ENCODE measurements at regions not wholly inside any gene's neighbourhood (a gene's known extent, or its start where the extent isn't known, plus 50 kb on each side); places are given as distances from the start of the nearest gene placed in this dataset.
"Not testable (repeated sequence)": the region's sequence is repeated elsewhere in the genome, so short reads cannot be mapped to it uniquely, and the experiment has no call there.

DNA sequence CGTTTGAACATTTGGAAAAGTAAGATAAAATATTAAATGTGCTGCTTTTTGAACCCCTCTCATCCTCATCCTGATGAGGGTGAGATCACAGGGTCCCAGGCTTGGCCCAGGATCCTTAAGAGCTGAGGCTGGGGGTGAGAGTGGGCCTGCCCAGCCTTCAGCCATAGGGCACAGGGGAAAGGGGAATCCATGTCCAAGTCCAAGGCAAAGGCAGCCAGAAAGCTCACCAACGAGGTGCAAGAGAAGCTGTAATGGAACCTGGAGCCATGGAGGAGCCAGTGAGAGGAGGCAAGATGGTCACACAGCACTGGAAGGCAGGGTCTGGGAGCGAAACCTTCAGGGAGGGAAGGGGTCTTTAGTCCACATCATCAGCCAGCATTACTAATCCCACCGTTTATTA, 191.9 kb downstream of the RRAGC start:
- no peak for DNase-seq (ENCODE audit: low spot score)

GRCh38 chr1:38662126-38662525, 197.4 kb downstream of the RRAGC start:
- DNase-seq (ENCODE audit: low spot score): no peak

DNA sequence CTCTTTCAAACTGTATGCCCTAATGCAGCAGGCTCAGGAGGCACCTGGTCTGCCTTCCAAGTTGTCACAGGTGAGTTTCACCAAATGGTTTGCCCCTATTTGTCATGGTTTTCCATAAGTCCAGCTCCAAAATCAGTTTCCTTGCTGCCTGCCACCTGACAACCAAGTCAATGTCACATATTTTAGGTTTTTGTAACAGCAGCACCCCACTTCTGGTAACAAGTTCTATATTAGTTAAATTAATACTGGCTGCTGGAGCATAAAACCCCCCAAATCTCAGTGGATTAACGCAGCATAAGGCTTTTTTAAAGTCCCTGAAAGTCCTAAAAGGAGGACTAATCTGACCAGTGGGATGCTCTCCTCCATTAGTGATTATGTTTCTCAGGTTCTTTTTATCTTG, 200.7 kb downstream of the RRAGC start:
- DNase-seq (ENCODE audit: low spot score): no peak

GRCh38 chr1:38657873-38658272, 201.7 kb downstream of the RRAGC start:
- DNase-seq (ENCODE audit: low spot score): no peak

DNA sequence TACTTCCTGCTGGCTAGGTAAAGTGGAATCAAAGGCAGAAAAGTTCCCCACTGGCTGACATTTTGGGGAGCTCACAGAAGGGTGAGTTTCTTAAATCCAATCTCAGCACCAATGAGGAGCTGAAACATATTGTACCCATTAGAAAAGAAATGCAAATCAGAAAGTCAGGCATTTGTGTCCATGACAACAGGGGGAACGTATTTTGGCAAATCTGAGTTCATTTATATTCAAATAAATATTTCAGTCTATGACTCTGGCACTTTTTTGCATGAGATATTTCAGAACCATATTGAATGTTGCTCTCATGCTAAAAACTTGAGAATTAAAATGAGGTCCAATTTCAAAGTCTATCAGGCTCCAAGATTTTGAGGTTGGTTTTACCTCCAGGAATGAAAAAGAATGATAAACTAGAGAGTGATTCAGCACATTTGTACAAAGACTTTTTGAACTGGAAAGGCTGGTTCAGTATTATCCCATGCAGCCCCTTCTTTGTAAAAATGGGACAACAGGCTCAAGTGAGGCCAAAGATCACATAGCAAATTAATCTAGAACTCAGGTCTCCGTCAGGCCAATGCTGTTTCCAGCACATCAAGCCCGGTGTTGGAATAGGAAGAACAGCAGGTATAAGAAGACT, 202.2 kb downstream of the RRAGC start:
- no peak for DNase-seq (ENCODE audit: low spot score)

- DNase-seq (ENCODE audit: low spot score): no peak
Observed at GRCh38 chr1:38656726-38657125, 202.8 kb downstream of the RRAGC start.

- no peak for DNase-seq (ENCODE audit: low spot score)
Observed at GRCh38 chr1:38652217-38652616, 207.4 kb downstream of the RRAGC start.

GRCh38 chr1:38651669-38652068, 207.9 kb downstream of the RRAGC start:
- DNase-seq (ENCODE audit: low spot score): no peak

- DNase-seq (ENCODE audit: low spot score): no peak
Observed at GRCh38 chr1:38648417-38648816, 211.2 kb downstream of the RRAGC start.

- DNase-seq (ENCODE audit: low spot score): not testable (repeated sequence)
Observed at GRCh38 chr1:38647341-38647740, 212.2 kb downstream of the RRAGC start.

GRCh38 chr1:38644092-38644491, 215.5 kb downstream of the RRAGC start:
- no peak for DNase-seq (ENCODE audit: low spot score)

GRCh38 chr1:38641661-38642060, 217.9 kb downstream of the RRAGC start:
- no peak for DNase-seq (ENCODE audit: low spot score)

GRCh38 chr1:38640371-38640770, 219.2 kb downstream of the RRAGC start:
- no peak for DNase-seq (ENCODE audit: low spot score)

DNA sequence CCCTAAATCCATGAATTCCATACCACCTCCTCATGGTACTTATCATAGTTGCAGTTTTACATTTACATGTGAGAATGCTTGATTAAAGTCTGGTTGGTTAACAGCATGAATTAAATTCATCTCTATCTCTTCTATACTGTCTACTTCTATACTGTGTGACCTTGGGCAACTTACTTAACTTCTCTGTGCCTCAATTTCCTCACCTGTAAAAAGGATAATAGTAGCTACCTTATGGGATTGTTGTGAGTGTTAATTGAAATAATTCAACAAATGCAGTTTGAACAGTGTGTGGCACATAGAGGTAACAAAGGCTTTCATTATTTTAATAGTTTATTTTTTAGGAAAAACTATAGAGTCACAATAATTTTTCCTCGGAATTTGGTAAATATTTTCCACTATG, 231.3 kb downstream of the RRAGC start:
- no peak for DNase-seq (ENCODE audit: low spot score)

- DNase-seq (ENCODE audit: low spot score): no peak
Observed at GRCh38 chr1:38625939-38626338, 233.6 kb downstream of the RRAGC start.

- DNase-seq (ENCODE audit: low spot score): no peak
Observed at GRCh38 chr1:38624336-38625039, 235.1 kb downstream of the RRAGC start.

DNA sequence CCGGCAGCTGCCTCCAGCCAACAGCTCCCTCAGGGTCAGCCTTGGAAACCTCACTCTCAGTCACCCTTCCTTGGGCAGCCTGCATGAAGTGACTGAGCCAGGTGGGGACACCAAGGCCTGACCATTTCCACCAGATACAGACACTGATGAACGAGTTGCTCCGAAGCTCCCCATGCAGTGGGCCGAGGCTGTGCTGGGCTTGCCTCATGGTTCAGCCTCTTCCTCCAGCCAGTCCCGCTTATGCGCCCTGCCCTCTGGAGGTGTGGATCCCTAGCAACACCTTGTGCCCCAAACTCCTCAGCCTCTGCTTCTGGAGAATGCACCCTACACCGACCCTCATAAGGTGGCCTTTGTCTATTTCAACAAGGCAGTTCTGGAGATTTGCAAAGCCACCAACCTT, 236.0 kb downstream of the RRAGC start:
- DNase-seq (ENCODE audit: low spot score): no peak

DNA sequence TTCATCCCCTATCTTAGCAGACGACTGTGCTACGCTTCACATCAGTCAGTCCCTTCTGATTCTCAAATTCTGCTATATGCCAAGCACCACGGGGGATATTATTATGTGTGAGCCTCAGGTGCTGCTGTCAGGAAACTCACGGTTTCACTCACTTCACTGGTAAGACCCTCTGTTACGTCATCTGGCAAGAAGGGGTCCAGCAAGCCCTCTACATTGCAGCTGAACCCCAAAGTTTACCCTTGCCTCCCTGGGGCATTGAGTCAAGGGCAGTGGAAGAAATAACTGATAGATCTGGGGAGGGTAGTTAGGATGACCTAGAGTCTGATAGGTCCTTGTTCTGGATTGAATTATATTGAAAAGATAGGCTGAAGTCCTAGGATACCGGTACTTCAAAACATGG, 237.4 kb downstream of the RRAGC start:
- DNase-seq (ENCODE audit: low spot score): no peak

DNA sequence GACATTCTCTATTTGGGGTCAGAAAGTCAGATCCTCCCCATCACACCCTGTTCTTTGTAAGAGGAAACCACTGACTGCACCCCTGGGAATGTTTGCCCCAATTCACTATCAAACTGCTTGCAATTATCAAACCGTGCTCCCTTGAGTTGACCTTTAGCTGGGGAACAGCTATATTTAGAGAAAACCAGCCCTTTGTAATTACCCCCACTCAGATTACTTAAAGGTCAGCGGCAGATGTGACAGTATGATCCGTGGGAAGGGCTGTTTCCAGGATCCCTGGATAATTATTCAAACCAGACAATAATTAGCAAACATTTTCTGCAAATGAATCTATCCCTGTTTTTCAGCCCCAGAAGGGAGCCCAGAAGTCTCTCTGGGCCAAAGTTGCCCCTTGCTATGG, 242.7 kb downstream of the RRAGC start:
- no peak for DNase-seq (ENCODE audit: low spot score)

GRCh38 chr1:38615680-38616079, 243.9 kb downstream of the RRAGC start:
- DNase-seq (ENCODE audit: low spot score): no peak

DNA sequence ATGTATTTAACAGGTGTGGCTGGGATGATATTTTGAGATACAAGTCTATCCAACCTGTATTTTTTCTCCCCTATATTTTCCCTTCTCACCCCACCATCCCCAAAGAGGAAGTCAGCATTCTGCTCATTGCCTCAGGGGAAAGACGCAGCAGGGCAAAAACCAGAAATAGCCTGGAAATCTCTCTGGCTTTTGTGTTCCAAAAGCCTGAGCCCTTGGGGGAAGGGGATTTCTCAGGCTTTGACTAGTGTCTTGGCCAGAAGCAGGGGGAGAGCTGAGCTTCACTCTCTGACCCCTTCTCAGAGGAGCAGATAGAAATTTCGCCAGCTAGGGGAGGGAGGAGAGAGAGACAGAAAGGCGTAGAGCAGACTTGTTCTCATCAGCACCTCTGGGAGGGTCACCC, 244.7 kb downstream of the RRAGC start:
- DNase-seq (ENCODE audit: low spot score): no peak

DNA sequence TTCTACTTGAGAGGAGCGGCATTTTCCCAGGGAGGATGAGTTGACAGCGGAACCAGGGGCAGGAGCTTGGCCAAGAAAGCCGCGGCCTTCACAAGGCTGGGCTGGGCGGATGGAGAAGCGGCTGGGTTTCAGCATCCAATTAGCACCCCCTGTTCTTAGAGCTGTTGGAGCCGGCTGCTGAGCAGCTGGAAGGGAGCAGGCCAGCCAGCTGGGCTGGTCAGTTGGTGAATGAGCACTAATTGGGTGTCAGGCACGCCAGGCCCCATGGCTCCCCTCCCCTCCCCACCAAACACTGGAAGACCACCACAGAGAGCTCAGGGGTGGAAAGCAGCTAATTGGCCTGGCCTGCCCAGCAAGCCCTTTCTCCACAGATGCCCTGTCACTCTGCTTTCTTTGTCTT, 245.6 kb downstream of the RRAGC start:
- DNase-seq (ENCODE audit: low spot score): no peak

- no peak for DNase-seq (ENCODE audit: low spot score)
Observed at GRCh38 chr1:38612951-38613350, 246.6 kb downstream of the RRAGC start.

DNA sequence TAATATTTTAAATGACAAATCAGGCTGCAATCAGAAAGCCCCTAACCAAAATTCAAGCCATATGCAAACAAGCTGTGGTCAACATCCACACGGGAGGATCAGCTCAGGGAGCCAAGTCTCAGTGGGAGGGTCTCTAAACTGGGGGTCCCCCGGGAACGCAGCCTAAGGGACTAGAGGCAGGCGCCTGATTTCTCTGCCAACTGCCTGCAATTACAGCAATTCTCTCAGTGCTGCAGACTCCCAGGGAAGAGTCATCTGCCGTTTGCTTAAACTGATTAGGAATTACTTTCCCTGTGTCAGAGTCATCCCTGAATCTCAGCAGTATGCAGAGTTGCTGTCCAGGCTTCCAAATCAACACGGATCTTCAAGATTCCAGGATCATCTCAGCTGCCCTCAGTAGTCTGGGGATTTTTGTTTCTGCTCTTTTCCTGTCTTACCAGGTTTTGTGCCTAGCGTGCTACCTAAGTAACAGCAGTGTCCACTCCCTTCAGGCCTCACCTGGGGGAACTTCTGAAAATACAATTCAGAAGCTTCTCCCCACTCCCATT, 247.8 kb downstream of the RRAGC start:
- DNase-seq (ENCODE audit: low spot score): no peak
